Activated T-helper 1 cell treated with anti-CD3 and anti-CD28 coated beads, Interleukin-12 subunit alpha, Interleukin-12 subunit beta, Interleukin-2, Interleukin-4 antibody, amounts not matched to agents 30 ng/mL and 10 ng/mL and 1 ng/mL, durations not matched to agents 14 hours and 24 hours and 36 hours (primary cell): ENCODE measurements at regions not wholly inside any gene's neighbourhood (a gene's known extent, or its start where the extent isn't known, plus 50 kb on each side); places are given as distances from the start of the nearest gene placed in this dataset.

Source experiments
- DNase-seq: peaks from one replicate; pipeline ENCODE4 v3.0.0; 2021; ENCODE audit warnings: low spot score
- H3K27ac Mint-ChIP-seq: one replicate; pipeline ENCODE4 v1.8.0; 2021; ENCODE audit warnings: mild to moderate bottlenecking, mixed read lengths
- H3K27me3 Mint-ChIP-seq: one replicate; pipeline ENCODE4 v1.8.0; 2022; ENCODE audit warnings: mild to moderate bottlenecking, moderate library complexity, mixed read lengths; ENCODE audit not compliant: insufficient read depth
- H3K36me3 Mint-ChIP-seq: one replicate; pipeline ENCODE4 v1.8.0; 2021; ENCODE audit warnings: low read depth, mixed read lengths
- H3K4me1 Mint-ChIP-seq: one replicate; pipeline ENCODE4 v1.8.0; 2021; ENCODE audit warnings: low read depth, mixed read lengths
- H3K4me3 Mint-ChIP-seq: one replicate; pipeline ENCODE4 v1.8.0; 2021; ENCODE audit warnings: mild to moderate bottlenecking, moderate library complexity, mixed read lengths
- H3K9me3 Mint-ChIP-seq: one replicate; pipeline ENCODE4 v1.8.0; 2021; ENCODE audit warnings: mixed read lengths
- intact Hi-C: fragments of 100-400 bp; cut with micrococcal nuclease; formaldehyde crosslinking; loops from one replicate; pipeline ENCODE4 v1.15.1; 2024

GRCh38 chr12:107903341-107904061 lies 129.0 kb downstream of the ASCL4 start:
- peaks cover 3% of the 10 kb centered on the region for H3K36me3 Mint-ChIP-seq
- peaks cover 20% of the 10 kb centered on the region for H3K27me3 Mint-ChIP-seq
- H3K4me1 Mint-ChIP-seq = peaks cover 15% of the 10 kb centered on the region
- no peaks in the 10 kb centered on the region for H3K9me3 Mint-ChIP-seq
- peak overlapping the region; percentile 79 for H3K4me3 Mint-ChIP-seq
- DNase-seq = peak; percentile 51
- H3K27ac Mint-ChIP-seq = peak overlapping the region; percentile 72
- intact Hi-C loops = no loop called here

DNA sequence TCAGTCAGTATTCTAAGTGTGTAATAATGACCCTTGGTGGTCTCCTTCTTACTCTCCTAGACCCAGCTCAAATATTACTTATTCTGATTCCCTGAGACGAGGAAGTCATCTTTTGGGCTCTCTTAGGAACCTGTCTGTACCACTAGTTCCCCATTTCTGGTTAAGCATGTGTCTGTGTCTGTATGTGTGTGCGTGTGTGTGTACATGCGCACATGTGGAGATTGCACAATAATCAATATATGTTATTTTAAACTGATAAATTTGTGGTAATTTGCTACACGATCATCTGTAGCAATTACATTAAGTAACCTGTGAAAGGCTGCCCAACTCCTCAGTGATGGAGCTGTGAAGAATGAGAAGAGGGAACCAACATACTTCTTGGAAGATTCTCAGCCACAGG lies 132.2 kb downstream of the ASCL4 start:
- Mint-ChIP-seq H3K4me1 (peaks cover 15% of the 10 kb centered on the region), H3K36me3 (peaks cover 3% of the 10 kb centered on the region), H3K4me3 (no peak overlapping the region), H3K9me3 (no peaks in the 10 kb centered on the region), H3K27me3 (peaks cover 22% of the 10 kb centered on the region), H3K27ac (no peak overlapping the region)
- intact Hi-C loops = no loop called here
- DNase-seq = no peak

DNA sequence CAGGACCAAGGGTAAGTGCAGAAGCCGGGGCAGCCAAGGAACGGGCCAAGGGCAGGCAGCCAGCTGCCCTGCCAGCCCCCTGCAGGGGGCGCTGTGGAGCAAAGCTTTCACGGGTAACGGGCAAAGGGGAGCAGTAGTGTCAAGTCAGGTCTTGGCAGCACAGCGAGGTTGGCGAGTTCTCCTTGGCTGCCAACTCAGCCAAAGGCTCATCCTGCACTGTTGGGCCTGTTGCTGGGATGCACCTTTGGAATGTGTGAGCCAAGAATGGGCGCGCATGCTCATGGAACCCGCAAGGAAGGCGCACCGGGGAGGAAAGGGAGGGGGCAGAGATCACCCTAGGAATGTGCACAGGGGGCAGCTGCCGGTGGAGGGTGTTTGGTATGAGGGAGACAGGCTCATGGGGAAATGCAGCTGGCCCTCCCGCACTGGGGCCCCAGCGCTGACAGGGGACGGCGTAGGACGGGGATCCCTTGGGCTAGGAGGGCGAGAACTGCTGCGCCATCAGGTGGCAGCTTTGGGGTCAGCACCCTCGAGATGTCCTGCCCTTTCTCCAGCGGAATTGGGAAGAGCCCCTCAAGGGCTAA lies 138.0 kb downstream of the ASCL4 start:
- intact Hi-C loops = loop anchor here (2.0 kb wide), 1 partner anchor 154 kb away; no protein-coding TSS in a partner anchor

GRCh38 chr12:107914460-107914977 lies 140.0 kb downstream of the ASCL4 start:
- Mint-ChIP-seq H3K9me3 (no peaks in the 10 kb centered on the region), H3K4me1 (peaks cover 5% of the 10 kb centered on the region), H3K27ac (no peak overlapping the region), H3K36me3 (no peaks in the 10 kb centered on the region), H3K27me3 (peaks cover 6% of the 10 kb centered on the region), H3K4me3 (no peak overlapping the region)
- no peak for DNase-seq
- intact Hi-C loops = no loop called here

More for the DNA sequence above, 138.0 kb downstream of the ASCL4 start:
- Mint-ChIP-seq H3K27ac (no peak overlapping the region), H3K4me1 (peaks cover 5% of the 10 kb centered on the region), H3K27me3 (peaks cover 8% of the 10 kb centered on the region), H3K36me3 (no peaks in the 10 kb centered on the region), H3K4me3 (peak overlapping the region; percentile 82), H3K9me3 (no peaks in the 10 kb centered on the region)
- peak; percentile 52 for DNase-seq

- Mint-ChIP-seq H3K9me3 (no peaks in the 10 kb centered on the region), H3K27me3 (peaks cover 8% of the 10 kb centered on the region), H3K4me1 (no peaks in the 10 kb centered on the region), H3K36me3 (no peaks in the 10 kb centered on the region), H3K27ac (no peak overlapping the region), H3K4me3 (no peak overlapping the region)
- DNase-seq = no peak
- intact Hi-C loops = loop anchor here (1.0 to 5.0 kb wide), 2 partner anchors 274 to 594 kb away; no protein-coding TSS in a partner anchor
Measured at GRCh38 chr12:107917912-107918800, 143.7 kb downstream of the ASCL4 start.

DNA sequence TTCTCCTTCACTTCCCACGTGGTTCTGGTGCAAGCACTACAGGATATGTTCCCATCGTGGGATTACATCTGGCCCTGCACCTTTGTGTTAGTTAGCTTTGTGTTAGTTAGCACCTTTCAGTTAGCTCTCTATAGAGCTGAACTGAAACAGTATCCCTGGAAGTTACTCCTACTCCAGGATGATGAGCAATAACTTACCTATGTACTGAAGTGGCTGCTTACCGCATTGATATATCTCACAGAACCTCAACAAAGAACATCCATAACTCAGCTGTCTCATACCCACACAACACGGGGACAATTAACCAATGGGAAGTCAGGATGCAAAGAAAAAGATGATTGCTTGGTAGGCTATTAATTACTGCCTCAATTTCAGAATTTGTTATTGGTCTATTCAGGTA lies 146.6 kb downstream of the ASCL4 start:
- peaks cover 8% of the 10 kb centered on the region for H3K27me3 Mint-ChIP-seq
- H3K4me1 Mint-ChIP-seq = no peaks in the 10 kb centered on the region
- H3K9me3 Mint-ChIP-seq = no peaks in the 10 kb centered on the region
- H3K27ac Mint-ChIP-seq = no peak overlapping the region
- intact Hi-C loops = no loop called here
- no peak for DNase-seq
- no peaks in the 10 kb centered on the region for H3K36me3 Mint-ChIP-seq
- H3K4me3 Mint-ChIP-seq = no peak overlapping the region

DNA sequence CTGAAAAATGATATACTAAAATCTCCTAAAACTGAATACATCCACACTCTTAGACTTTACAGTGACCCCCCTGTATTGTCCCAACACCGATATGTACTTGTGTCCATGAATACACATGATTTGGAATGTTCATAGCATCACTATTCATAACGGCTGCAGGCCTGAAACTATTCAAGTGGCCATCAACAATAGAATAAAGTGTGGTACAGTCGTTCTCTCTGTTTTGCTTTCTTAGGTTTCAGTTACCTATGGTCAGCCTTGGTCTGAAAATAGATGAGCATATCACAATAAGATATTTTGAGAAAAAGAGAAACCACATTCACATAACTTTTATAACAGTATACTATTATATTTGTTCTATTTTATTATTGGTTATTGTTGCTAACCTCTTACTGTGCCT lies 150.6 kb downstream of the ASCL4 start:
- no peak for DNase-seq
- Mint-ChIP-seq H3K4me1 (no peaks in the 10 kb centered on the region), H3K27me3 (peaks cover 4% of the 10 kb centered on the region), H3K36me3 (no peaks in the 10 kb centered on the region), H3K4me3 (no peak overlapping the region), H3K27ac (no peak overlapping the region), H3K9me3 (no peaks in the 10 kb centered on the region)
- intact Hi-C loops = no loop called here

GRCh38 chr12:107929436-107929835 lies 154.9 kb downstream of the ASCL4 start:
- no peaks in the 10 kb centered on the region for H3K4me1 Mint-ChIP-seq
- H3K4me3 Mint-ChIP-seq = no peak overlapping the region
- no peaks in the 10 kb centered on the region for H3K36me3 Mint-ChIP-seq
- H3K27me3 Mint-ChIP-seq = peaks cover 4% of the 10 kb centered on the region
- intact Hi-C loops = no loop called here
- no peak for DNase-seq
- H3K9me3 Mint-ChIP-seq = no peaks in the 10 kb centered on the region
- no peak overlapping the region for H3K27ac Mint-ChIP-seq

DNA sequence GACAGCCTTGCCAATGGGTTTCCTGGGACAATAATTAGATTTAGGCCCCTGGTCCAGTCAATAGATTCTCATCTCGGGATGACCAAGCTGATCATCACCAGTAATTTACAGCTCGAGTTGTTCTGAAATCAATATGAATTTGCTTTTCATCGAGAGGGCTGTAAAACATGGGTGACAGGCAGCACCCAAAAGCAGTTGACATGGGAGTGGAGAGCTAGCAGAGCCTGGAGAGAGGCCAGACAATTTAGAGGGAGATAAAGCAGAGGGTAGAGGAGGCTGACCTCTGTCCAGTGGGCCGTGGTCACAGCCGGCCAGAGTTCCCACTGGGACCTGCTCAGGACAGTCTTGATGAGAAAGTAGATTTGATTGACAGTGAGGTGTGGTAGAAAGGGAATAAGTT lies 157.3 kb downstream of the ASCL4 start:
- H3K27me3 Mint-ChIP-seq = peaks cover 5% of the 10 kb centered on the region
- H3K4me3 Mint-ChIP-seq = no peak overlapping the region
- no peaks in the 10 kb centered on the region for H3K9me3 Mint-ChIP-seq
- no peaks in the 10 kb centered on the region for H3K4me1 Mint-ChIP-seq
- H3K27ac Mint-ChIP-seq = no peak overlapping the region
- no peak for DNase-seq
- intact Hi-C loops = no loop called here
- H3K36me3 Mint-ChIP-seq = no peaks in the 10 kb centered on the region

DNA sequence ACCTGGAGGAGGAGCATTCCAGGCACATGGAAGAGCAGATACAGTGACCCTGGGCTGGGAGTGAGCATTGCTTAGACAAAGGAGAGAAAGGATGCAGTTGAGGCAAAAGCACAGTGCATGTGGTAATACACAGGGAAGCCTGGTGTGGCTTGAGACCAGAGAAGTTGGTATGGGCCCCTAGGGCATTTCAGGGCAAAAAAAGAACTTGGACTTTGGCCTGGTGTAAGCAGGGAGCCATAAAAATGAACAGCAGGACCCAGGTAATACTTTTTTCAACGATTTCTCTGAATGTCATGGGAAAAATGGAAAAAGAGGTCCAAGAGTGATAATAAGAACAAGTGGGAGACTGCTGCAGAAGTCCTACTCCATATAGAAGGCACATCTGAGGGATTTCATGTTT lies 163.9 kb downstream of the ASCL4 start:
- Mint-ChIP-seq H3K36me3 (no peaks in the 10 kb centered on the region), H3K27me3 (peaks cover 3% of the 10 kb centered on the region), H3K4me3 (no peak overlapping the region), H3K4me1 (no peaks in the 10 kb centered on the region), H3K9me3 (no peaks in the 10 kb centered on the region), H3K27ac (no peak overlapping the region)
- intact Hi-C loops = no loop called here
- no peak for DNase-seq

- H3K4me1 Mint-ChIP-seq = no peaks in the 10 kb centered on the region
- no peak for DNase-seq
- no peaks in the 10 kb centered on the region for H3K9me3 Mint-ChIP-seq
- H3K27ac Mint-ChIP-seq = no peak overlapping the region
- intact Hi-C loops = no loop called here
- no peaks in the 10 kb centered on the region for H3K36me3 Mint-ChIP-seq
- H3K27me3 Mint-ChIP-seq = peaks cover 7% of the 10 kb centered on the region
- H3K4me3 Mint-ChIP-seq = no peak overlapping the region
Measured at GRCh38 chr12:107948391-107948945, 174.0 kb downstream of the ASCL4 start.

DNA sequence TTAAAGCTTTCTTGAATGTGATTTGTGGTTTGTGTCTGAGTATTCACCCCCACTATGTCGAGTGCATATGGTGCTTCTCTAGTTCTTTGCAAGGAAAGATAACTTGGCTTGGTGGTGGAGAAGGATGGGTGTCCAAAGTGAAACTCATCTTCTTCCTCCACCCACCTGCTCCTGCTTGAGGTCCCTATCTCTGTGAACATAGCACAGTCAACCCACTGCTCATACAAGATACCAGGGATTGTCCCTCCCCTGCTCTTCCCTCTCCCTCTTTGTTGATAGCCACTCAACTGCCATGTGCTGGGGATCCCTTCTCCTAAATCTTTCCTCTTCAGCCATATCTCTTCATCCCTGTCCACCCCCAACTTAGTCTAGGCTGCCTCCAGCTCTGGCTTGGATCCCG lies 176.5 kb downstream of the ASCL4 start:
- no peaks in the 10 kb centered on the region for H3K36me3 Mint-ChIP-seq
- H3K4me1 Mint-ChIP-seq = no peaks in the 10 kb centered on the region
- no peak overlapping the region for H3K4me3 Mint-ChIP-seq
- H3K27me3 Mint-ChIP-seq = peaks cover 3% of the 10 kb centered on the region
- no peaks in the 10 kb centered on the region for H3K9me3 Mint-ChIP-seq
- H3K27ac Mint-ChIP-seq = no peak overlapping the region
- no peak for DNase-seq
- intact Hi-C loops = no loop called here
